HEK293 (cell line): ENCODE measurements at regions not wholly inside any gene's neighbourhood (a gene's known extent, or its start where the extent isn't known, plus 50 kb on each side); places are given as distances from the start of the nearest gene placed in this dataset.

ENCODE experiments used
- ZNF302 ChIP-seq: fragments of 450-650 bp; formaldehyde crosslinking; IDR thresholded peaks from 2 replicates; pipeline ENCODE4 v1.5.1; 2016; ENCODE audit warnings: missing biosample characterization, missing genetic modification characterization, low read depth
- ZNF561 ChIP-seq: fragments of 450-650 bp; IDR thresholded peaks from 2 replicates; pipeline ENCODE4 v1.5.1; 2018; ENCODE audit warnings: missing biosample characterization, missing genetic modification characterization, borderline replicate concordance
- ZNF660 ChIP-seq: fragments of 450-650 bp; IDR thresholded peaks from 2 replicates; pipeline ENCODE4 v1.5.1; 2018; ENCODE audit warnings: missing biosample characterization, mild to moderate bottlenecking, missing genetic modification characterization
- ZNF707 ChIP-seq: fragments of 450-650 bp; formaldehyde crosslinking; IDR thresholded peaks from 2 replicates; pipeline ENCODE4 v1.5.1; 2016; ENCODE audit warnings: missing biosample characterization, missing genetic modification characterization
- TF ChIP-seq, protein P1 (sequence below): fragments of 450-650 bp; formaldehyde crosslinking; IDR thresholded peaks from 2 replicates; pipeline ENCODE4 v1.5.1; 2016; ENCODE audit warnings: missing biosample characterization, missing genetic modification characterization
- TF ChIP-seq, protein P2 (sequence below): fragments of 450-650 bp; formaldehyde crosslinking; IDR thresholded peaks from 2 replicates; pipeline ENCODE4 v1.5.1; 2016; ENCODE audit warnings: missing biosample characterization, missing genetic modification characterization

- TF ChIP-seq ZNF561 (tag by site-specific recombination) (no peak), ZNF660 (tag by site-specific recombination) (no peak), ZNF707 (tag by site-specific recombination) (no peak), ZNF302 (tag by site-specific recombination) (no peak)
- TF ChIP-seq, protein P1, sequence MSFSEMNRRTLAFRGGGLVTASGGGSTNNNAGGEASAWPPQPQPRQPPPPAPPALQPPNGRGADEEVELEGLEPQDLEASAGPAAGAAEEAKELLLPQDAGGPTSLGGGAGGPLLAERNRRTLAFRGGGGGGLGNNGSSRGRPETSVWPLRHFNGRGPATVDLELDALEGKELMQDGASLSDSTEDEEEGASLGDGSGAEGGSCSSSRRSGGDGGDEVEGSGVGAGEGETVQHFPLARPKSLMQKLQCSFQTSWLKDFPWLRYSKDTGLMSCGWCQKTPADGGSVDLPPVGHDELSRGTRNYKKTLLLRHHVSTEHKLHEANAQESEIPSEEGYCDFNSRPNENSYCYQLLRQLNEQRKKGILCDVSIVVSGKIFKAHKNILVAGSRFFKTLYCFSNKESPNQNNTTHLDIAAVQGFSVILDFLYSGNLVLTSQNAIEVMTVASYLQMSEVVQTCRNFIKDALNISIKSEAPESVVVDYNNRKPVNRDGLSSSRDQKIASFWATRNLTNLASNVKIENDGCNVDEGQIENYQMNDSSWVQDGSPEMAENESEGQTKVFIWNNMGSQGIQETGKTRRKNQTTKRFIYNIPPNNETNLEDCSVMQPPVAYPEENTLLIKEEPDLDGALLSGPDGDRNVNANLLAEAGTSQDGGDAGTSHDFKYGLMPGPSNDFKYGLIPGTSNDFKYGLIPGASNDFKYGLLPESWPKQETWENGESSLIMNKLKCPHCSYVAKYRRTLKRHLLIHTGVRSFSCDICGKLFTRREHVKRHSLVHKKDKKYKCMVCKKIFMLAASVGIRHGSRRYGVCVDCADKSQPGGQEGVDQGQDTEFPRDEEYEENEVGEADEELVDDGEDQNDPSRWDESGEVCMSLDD (tag by site-specific recombination) = no peak
- TF ChIP-seq, protein P2, sequence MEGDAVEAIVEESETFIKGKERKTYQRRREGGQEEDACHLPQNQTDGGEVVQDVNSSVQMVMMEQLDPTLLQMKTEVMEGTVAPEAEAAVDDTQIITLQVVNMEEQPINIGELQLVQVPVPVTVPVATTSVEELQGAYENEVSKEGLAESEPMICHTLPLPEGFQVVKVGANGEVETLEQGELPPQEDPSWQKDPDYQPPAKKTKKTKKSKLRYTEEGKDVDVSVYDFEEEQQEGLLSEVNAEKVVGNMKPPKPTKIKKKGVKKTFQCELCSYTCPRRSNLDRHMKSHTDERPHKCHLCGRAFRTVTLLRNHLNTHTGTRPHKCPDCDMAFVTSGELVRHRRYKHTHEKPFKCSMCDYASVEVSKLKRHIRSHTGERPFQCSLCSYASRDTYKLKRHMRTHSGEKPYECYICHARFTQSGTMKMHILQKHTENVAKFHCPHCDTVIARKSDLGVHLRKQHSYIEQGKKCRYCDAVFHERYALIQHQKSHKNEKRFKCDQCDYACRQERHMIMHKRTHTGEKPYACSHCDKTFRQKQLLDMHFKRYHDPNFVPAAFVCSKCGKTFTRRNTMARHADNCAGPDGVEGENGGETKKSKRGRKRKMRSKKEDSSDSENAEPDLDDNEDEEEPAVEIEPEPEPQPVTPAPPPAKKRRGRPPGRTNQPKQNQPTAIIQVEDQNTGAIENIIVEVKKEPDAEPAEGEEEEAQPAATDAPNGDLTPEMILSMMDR = no peak
These were observed 320.2 kb downstream of the GRIN2B start for GRCh38 chr12:13661005-13661887.
